ENCODE measurements at regions not wholly inside any gene's neighbourhood (a gene's known extent, or its start where the extent isn't known, plus 50 kb on each side); places are given as distances from the start of the nearest gene placed in this dataset.

GRCh38 chr6:167703347-167703746 lies 123.4 kb upstream of the AFDN start:
- TF ChIP-seq CTCF (IDR thresholded peaks at IDR 0.05; ENCODE audit: low read length): no peak
- no peak for TF ChIP-seq EZH2phosphoT487 (IDR thresholded peaks at IDR 0.05; ENCODE audit: low read length)
- TF ChIP-seq EZH2 (optimal IDR thresholded peaks at IDR 0.05; ENCODE audit: low read depth, low read length): no peak

Data from MM.1S (cell line).